ENCODE measurements at regions not wholly inside any gene's neighbourhood (a gene's known extent, or its start where the extent isn't known, plus 50 kb on each side); places are given as distances from the start of the nearest gene placed in this dataset.

DNA sequence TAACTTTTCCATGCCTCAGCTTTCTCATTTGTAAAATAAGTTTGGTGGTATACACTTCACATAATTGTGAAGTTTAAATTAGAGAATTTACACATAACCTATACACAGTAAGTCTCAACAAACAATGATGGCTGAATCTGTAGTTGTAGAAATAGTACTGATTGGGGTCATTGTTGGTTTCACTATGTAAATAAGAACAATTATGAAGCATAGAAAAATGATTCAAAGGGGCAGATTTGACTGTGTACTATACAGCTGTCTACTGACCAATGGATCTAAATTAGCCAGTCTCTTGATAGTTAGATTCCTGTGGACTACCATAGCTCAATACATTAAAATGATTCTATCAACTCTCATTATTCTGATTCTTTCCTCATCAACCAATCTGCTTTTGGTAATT, 181.1 kb upstream of the STXBP5 start:
- no peak for DNase-seq
- Histone ChIP-seq H3K9me3 (no peaks in the 10 kb centered on the region), H3K4me3 (no peak overlapping the region), H3K27me3 (replicated peaks in 1 of 7) (no peaks in the 10 kb centered on the region), H3K4me1 (no peaks in the 10 kb centered on the region), H3K27ac (no peak overlapping the region), H3K36me3 (no peaks in the 10 kb centered on the region)
- no peak for TF ChIP-seq POLR2AphosphoS5 (IDR thresholded peaks at IDR 0.05)
- intact Hi-C loops (cut with DNase I; ENCODE audit: low total_unique reads) = no loop called here

- DNase-seq = no peak
- intact Hi-C loops (cut with DNase I; ENCODE audit: low total_unique reads) = no loop called here
- TF ChIP-seq POLR2AphosphoS5 (IDR thresholded peaks at IDR 0.05) (no peak), CTCF (IDR thresholded peaks at IDR 0.05 in 8 of 11, conservative IDR thresholded peaks at IDR 0.05 in 3 of 11) (no peak), POLR2A (IDR thresholded peaks at IDR 0.05) (no peak)
- H3K4me1 ChIP-seq = no peaks in the 10 kb centered on the region
- H3K9me3 ChIP-seq = no peaks in the 10 kb centered on the region
- H3K4me3 ChIP-seq = no peak overlapping the region
- H3K27ac ChIP-seq = no peak overlapping the region
- WGBS, 5 donors = 85 to 88% (median 87%) methylated on average over 3 of the region's 3 CpGs
- H3K36me3 ChIP-seq = no peaks in the 10 kb centered on the region
- no peaks in the 10 kb centered on the region for H3K27me3 ChIP-seq (replicated peaks in 1 of 7)
These were observed 180.6 kb upstream of the STXBP5 start for GRCh38 chr6:147023581-147023980.

- H3K36me3 ChIP-seq = no peaks in the 10 kb centered on the region
- no peak for TF ChIP-seq CTCF (IDR thresholded peaks at IDR 0.05 in 8 of 11, conservative IDR thresholded peaks at IDR 0.05 in 3 of 11)
- TF ChIP-seq POLR2AphosphoS5 (IDR thresholded peaks at IDR 0.05) = no peak
- no peak for TF ChIP-seq POLR2A (IDR thresholded peaks at IDR 0.05)
- intact Hi-C loops (cut with DNase I; ENCODE audit: low total_unique reads) = no loop called here
- no peaks in the 10 kb centered on the region for H3K27me3 ChIP-seq (replicated peaks in 1 of 7)
- no peak overlapping the region for H3K4me3 ChIP-seq
- no peak for DNase-seq
- 91 to 100% (median 95%) methylated on average over 1 of the region's 1 CpG for WGBS, 5 donors
- no peaks in the 10 kb centered on the region for H3K9me3 ChIP-seq
- no peak overlapping the region for H3K27ac ChIP-seq
- H3K4me1 ChIP-seq = no peaks in the 10 kb centered on the region
These were observed 174.3 kb upstream of the STXBP5 start for GRCh38 chr6:147029923-147030322.

- Histone ChIP-seq H3K36me3 (no peaks in the 10 kb centered on the region), H3K27me3 (replicated peaks in 1 of 7) (no peaks in the 10 kb centered on the region), H3K27ac (no peak overlapping the region), H3K9me3 (no peaks in the 10 kb centered on the region), H3K4me3 (no peak overlapping the region), H3K4me1 (no peaks in the 10 kb centered on the region)
- DNase-seq = no peak
- 75 to 88% (median 82%) methylated on average over 2 of the region's 2 CpGs for WGBS, 5 donors
- intact Hi-C loops (cut with DNase I; ENCODE audit: low total_unique reads) = no loop called here
- no peak for TF ChIP-seq POLR2A (IDR thresholded peaks at IDR 0.05)
These were observed 170.9 kb upstream of the STXBP5 start for GRCh38 chr6:147033267-147033666.

DNA sequence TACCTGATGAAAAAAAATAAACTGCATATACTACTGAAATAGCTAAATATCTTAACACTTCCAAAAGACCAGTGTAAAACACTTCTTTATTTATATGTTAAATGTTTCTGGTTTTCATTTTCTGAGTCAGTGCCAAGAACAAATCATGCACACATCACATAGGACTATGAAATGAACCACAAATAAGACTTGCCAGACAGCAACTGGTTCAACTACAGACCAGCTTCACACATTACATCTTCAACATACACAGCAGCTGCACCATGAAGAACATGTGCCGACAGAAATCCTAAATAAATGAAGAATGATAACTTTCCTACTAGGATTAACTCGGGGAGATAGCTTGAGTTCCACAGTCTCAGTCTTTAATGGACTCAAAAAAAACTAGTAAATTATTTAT, 168.3 kb upstream of the STXBP5 start:
- H3K4me1 ChIP-seq = no peaks in the 10 kb centered on the region
- H3K9me3 ChIP-seq = no peaks in the 10 kb centered on the region
- TF ChIP-seq POLR2A (IDR thresholded peaks at IDR 0.05) (no peak), CTCF (IDR thresholded peaks at IDR 0.05 in 8 of 11, conservative IDR thresholded peaks at IDR 0.05 in 3 of 11) (no peak), POLR2AphosphoS5 (IDR thresholded peaks at IDR 0.05) (no peak)
- no peak for DNase-seq
- intact Hi-C loops (cut with DNase I; ENCODE audit: low total_unique reads) = no loop called here
- H3K27me3 ChIP-seq (replicated peaks in 1 of 7) = no peaks in the 10 kb centered on the region
- H3K4me3 ChIP-seq = no peak overlapping the region
- 86 to 93% (median 89%) methylated on average over 2 of the region's 2 CpGs for WGBS, 5 donors
- no peaks in the 10 kb centered on the region for H3K36me3 ChIP-seq
- no peak overlapping the region for H3K27ac ChIP-seq

Measured in spleen (tissue), 11 donors.